ENCODE measurements at regions not wholly inside any gene's neighbourhood (a gene's known extent, or its start where the extent isn't known, plus 50 kb on each side); places are given as distances from the start of the nearest gene placed in this dataset.
"Not testable (repeated sequence)": the region's sequence is repeated elsewhere in the genome, so short reads cannot be mapped to it uniquely, and the experiment has no call there.

DNA sequence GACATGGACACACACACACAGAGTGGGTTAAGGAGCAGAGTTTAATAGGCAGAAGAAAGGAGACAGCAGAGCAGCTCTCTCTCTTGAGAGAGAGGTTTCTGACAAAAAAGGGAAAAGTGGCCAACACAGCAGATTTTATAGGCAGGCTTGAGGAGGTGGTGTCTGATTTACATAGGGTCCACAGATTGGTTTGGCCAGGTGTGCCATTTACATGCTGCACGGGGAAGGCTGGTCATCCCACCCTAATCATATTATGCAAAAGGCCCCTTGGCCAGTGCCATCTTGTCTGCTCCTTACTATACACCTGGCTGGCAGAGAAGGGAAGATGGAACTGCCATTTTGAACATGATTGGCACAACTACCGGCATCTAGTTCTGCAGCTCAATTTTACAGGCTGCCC lies 240.8 kb downstream of the NPR3 start:
- no peaks in the 10 kb centered on the region for H3K36me3 ChIP-seq (ENCODE audit: control insufficient read depth, insufficient read depth, low read length)
- no peak overlapping the region for H3K4me3 ChIP-seq (ENCODE audit: extremely low read depth, insufficient read depth, low read length, poor library complexity, severe bottlenecking)
- H3K9me3 ChIP-seq (ENCODE audit: control insufficient read depth, low read length) = no peaks in the 10 kb centered on the region
- no CpG with 5 or more reads among the region's 2 CpGs for WGBS, 2 experiments (ENCODE audit: insufficient coverage in 2 of 2)
- no peak overlapping the region for H3K27ac ChIP-seq (ENCODE audit: low read depth, low read length, severe bottlenecking)
- H3K4me1 ChIP-seq (ENCODE audit: control insufficient read depth, insufficient read depth, low read length, poor library complexity, severe bottlenecking) = no peaks in the 10 kb centered on the region

DNA sequence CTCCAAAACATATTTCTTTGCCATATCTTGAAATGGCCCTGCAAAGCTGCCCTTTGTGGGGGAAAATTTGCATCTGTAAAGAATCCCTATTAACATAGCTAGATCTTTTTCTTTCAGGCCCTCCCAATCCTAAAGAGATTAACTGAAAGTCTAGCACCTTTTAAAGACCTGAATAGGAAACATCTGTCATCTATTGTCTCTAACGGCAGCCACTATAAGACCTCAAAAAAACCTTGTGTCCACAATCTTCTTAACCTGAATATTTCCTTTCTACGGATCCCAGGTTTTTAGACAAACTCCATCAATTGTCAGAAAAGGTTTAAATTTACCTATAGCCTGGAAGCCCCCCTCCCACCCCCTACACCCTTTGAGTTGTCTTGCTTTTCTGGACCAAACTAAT lies 241.3 kb downstream of the NPR3 start:
- not testable (repeated sequence) for H3K4me1 ChIP-seq (ENCODE audit: control insufficient read depth, insufficient read depth, low read length, poor library complexity, severe bottlenecking); H3K4me3 ChIP-seq (ENCODE audit: extremely low read depth, insufficient read depth, low read length, poor library complexity, severe bottlenecking); H3K36me3 ChIP-seq (ENCODE audit: control insufficient read depth, insufficient read depth, low read length); H3K27ac ChIP-seq (ENCODE audit: low read depth, low read length, severe bottlenecking); H3K9me3 ChIP-seq (ENCODE audit: control insufficient read depth, low read length)
- WGBS, 2 experiments (ENCODE audit: insufficient coverage in 2 of 2) = 53 to 64% methylated on average over 2 of the region's 2 CpGs

DNA sequence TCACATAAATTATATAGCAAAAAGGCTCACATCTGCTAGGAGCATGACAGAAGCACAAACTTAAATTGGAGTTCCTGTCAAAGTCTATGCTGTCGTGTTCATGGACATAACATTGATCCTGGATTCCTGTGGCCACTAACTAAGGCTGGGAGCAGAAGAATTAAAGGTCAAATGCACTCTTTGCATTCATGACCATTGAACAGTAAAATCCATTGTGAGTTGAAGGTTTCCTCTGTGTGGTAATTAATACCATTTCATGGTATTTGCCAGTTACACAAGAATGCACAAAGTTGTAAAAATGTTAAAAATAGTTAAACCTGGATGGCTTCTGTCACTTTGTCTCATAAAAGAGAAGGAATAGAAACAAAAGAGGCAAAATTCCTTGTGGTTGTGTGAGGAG lies 242.6 kb downstream of the NPR3 start:
- H3K4me1 ChIP-seq (ENCODE audit: control insufficient read depth, insufficient read depth, low read length, poor library complexity, severe bottlenecking) = no peaks in the 10 kb centered on the region
- H3K9me3 ChIP-seq (ENCODE audit: control insufficient read depth, low read length) = no peaks in the 10 kb centered on the region
- no peak overlapping the region for H3K27ac ChIP-seq (ENCODE audit: low read depth, low read length, severe bottlenecking)
- 79 to 92% methylated on average over 1 of the region's 1 CpG for WGBS, 2 experiments (ENCODE audit: insufficient coverage in 2 of 2)
- no peaks in the 10 kb centered on the region for H3K36me3 ChIP-seq (ENCODE audit: control insufficient read depth, insufficient read depth, low read length)
- no peak overlapping the region for H3K4me3 ChIP-seq (ENCODE audit: extremely low read depth, insufficient read depth, low read length, poor library complexity, severe bottlenecking)

- no peaks in the 10 kb centered on the region for H3K36me3 ChIP-seq (ENCODE audit: control insufficient read depth, insufficient read depth, low read length)
- H3K27ac ChIP-seq (ENCODE audit: low read depth, low read length, severe bottlenecking) = no peak overlapping the region
- no peaks in the 10 kb centered on the region for H3K9me3 ChIP-seq (ENCODE audit: control insufficient read depth, low read length)
- no peak overlapping the region for H3K4me3 ChIP-seq (ENCODE audit: extremely low read depth, insufficient read depth, low read length, poor library complexity, severe bottlenecking)
- 60 to 100% methylated on average over 1 of the region's 1 CpG for WGBS, 2 experiments (ENCODE audit: insufficient coverage in 2 of 2)
- no peaks in the 10 kb centered on the region for H3K4me1 ChIP-seq (ENCODE audit: control insufficient read depth, insufficient read depth, low read length, poor library complexity, severe bottlenecking)
Observed at GRCh38 chr5:32955814-32956213, 244.7 kb downstream of the NPR3 start.

GRCh38 chr5:32960340-32961058 lies 249.4 kb downstream of the NPR3 start:
- Histone ChIP-seq H3K4me1 (ENCODE audit: control insufficient read depth, insufficient read depth, low read length, poor library complexity, severe bottlenecking) (peaks cover 6% of the 10 kb centered on the region), H3K4me3 (ENCODE audit: extremely low read depth, insufficient read depth, low read length, poor library complexity, severe bottlenecking) (no peak overlapping the region), H3K27ac (ENCODE audit: low read depth, low read length, severe bottlenecking) (no peak overlapping the region), H3K9me3 (ENCODE audit: control insufficient read depth, low read length) (no peaks in the 10 kb centered on the region), H3K36me3 (ENCODE audit: control insufficient read depth, insufficient read depth, low read length) (no peaks in the 10 kb centered on the region)
- 84 to 90% methylated on average over 2 of the region's 2 CpGs for WGBS, 2 experiments (ENCODE audit: insufficient coverage in 2 of 2)

DNA sequence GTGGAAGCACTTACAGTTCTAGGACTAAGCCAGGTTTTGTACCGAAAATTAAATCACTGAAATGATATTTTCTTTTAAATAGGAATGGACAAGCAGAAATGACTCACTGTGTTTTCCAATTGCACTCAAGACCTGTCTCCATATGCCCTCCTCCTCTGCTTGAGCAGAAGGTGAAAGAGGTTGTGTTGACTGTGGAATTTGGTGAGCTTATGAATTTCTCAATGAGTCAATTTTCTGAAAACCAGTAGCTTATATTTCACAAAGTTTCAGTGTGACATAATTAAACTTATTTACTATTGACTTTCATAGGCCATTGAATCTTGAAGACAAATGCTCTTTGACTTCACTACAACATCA lies 249.9 kb downstream of the NPR3 start:
- H3K27ac ChIP-seq (ENCODE audit: low read depth, low read length, severe bottlenecking) = no peak overlapping the region
- no peaks in the 10 kb centered on the region for H3K9me3 ChIP-seq (ENCODE audit: control insufficient read depth, low read length)
- WGBS, 2 experiments (ENCODE audit: insufficient coverage in 2 of 2) = no CpG with 5 or more reads among the region's 1 CpG
- peaks cover 6% of the 10 kb centered on the region for H3K4me1 ChIP-seq (ENCODE audit: control insufficient read depth, insufficient read depth, low read length, poor library complexity, severe bottlenecking)
- H3K4me3 ChIP-seq (ENCODE audit: extremely low read depth, insufficient read depth, low read length, poor library complexity, severe bottlenecking) = no peak overlapping the region
- no peaks in the 10 kb centered on the region for H3K36me3 ChIP-seq (ENCODE audit: control insufficient read depth, insufficient read depth, low read length)

DNA sequence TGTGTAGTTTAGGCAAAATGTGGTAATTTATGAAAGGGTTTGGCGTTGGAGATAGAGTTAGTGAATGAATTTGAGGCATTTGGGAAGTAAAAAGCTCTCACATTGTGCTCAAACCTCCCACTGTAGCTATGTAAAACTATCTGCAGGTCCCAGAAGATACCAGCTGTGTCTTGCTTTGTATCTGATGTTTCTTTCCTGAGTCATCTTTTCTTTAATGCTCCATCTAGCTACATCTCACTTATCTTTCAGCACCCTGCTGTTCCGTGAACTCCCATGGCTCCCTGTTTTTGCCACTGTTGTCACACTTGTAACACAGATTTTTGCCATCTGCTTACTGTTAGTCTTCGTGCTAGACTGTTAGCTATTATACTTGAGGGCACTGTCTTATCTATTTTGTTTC lies 253.1 kb downstream of the NPR3 start:
- Histone ChIP-seq H3K4me1 (ENCODE audit: control insufficient read depth, insufficient read depth, low read length, poor library complexity, severe bottlenecking) (peaks cover 6% of the 10 kb centered on the region), H3K36me3 (ENCODE audit: control insufficient read depth, insufficient read depth, low read length) (no peaks in the 10 kb centered on the region), H3K9me3 (ENCODE audit: control insufficient read depth, low read length) (no peaks in the 10 kb centered on the region), H3K27ac (ENCODE audit: low read depth, low read length, severe bottlenecking) (peak overlapping the region; percentile 36), H3K4me3 (ENCODE audit: extremely low read depth, insufficient read depth, low read length, poor library complexity, severe bottlenecking) (no peak overlapping the region)
- 10 to 75% methylated on average over 1 of the region's 3 CpGs for WGBS, 2 experiments (ENCODE audit: insufficient coverage in 2 of 2)

GRCh38 chr5:32973646-32974045 lies 262.5 kb downstream of the NPR3 start:
- H3K4me3 ChIP-seq (ENCODE audit: extremely low read depth, insufficient read depth, low read length, poor library complexity, severe bottlenecking) = no peak overlapping the region

GRCh38 chr5:32975656-32976375 lies 264.7 kb downstream of the NPR3 start:
- WGBS, 2 experiments (ENCODE audit: insufficient coverage in 2 of 2) = no CpG with 5 or more reads among the region's 1 CpG
- Histone ChIP-seq H3K4me1 (ENCODE audit: control insufficient read depth, insufficient read depth, low read length, poor library complexity, severe bottlenecking) (no peaks in the 10 kb centered on the region), H3K27ac (ENCODE audit: low read depth, low read length, severe bottlenecking) (no peak overlapping the region), H3K4me3 (ENCODE audit: extremely low read depth, insufficient read depth, low read length, poor library complexity, severe bottlenecking) (no peak overlapping the region), H3K9me3 (ENCODE audit: control insufficient read depth, low read length) (no peaks in the 10 kb centered on the region), H3K36me3 (ENCODE audit: control insufficient read depth, insufficient read depth, low read length) (no peaks in the 10 kb centered on the region)

More at GRCh38 chr5:32973646-32974045, 262.5 kb downstream of the NPR3 start:
- Histone ChIP-seq H3K36me3 (ENCODE audit: control insufficient read depth, insufficient read depth, low read length) (no peaks in the 10 kb centered on the region), H3K27ac (ENCODE audit: low read depth, low read length, severe bottlenecking) (no peak overlapping the region), H3K4me1 (ENCODE audit: control insufficient read depth, insufficient read depth, low read length, poor library complexity, severe bottlenecking) (no peaks in the 10 kb centered on the region), H3K9me3 (ENCODE audit: control insufficient read depth, low read length) (no peaks in the 10 kb centered on the region)

DNA sequence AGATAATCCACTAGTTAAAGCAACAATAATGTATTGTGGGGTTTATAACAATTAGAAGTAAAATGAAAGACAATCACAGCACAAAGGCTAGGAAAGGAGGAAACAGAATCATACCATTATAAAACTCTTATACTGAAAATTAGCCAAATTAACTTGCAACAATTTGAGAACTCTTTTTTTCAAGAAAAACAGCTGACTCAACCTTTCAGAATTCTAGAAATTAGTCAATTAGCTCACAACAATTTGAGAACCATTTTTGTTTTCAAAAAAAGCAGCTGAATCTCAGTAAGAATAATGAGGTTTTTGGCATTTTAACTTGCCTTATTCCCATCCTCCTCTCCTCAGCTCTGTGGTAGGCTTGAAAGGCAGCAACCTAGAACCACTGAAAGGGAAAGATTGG lies 269.9 kb downstream of the NPR3 start:
- H3K4me3 ChIP-seq (ENCODE audit: extremely low read depth, insufficient read depth, low read length, poor library complexity, severe bottlenecking) = no peak overlapping the region
- H3K27ac ChIP-seq (ENCODE audit: low read depth, low read length, severe bottlenecking) = no peak overlapping the region
- H3K9me3 ChIP-seq (ENCODE audit: control insufficient read depth, low read length) = no peaks in the 10 kb centered on the region
- H3K4me1 ChIP-seq (ENCODE audit: control insufficient read depth, insufficient read depth, low read length, poor library complexity, severe bottlenecking) = no peaks in the 10 kb centered on the region
- no peaks in the 10 kb centered on the region for H3K36me3 ChIP-seq (ENCODE audit: control insufficient read depth, insufficient read depth, low read length)

DNA sequence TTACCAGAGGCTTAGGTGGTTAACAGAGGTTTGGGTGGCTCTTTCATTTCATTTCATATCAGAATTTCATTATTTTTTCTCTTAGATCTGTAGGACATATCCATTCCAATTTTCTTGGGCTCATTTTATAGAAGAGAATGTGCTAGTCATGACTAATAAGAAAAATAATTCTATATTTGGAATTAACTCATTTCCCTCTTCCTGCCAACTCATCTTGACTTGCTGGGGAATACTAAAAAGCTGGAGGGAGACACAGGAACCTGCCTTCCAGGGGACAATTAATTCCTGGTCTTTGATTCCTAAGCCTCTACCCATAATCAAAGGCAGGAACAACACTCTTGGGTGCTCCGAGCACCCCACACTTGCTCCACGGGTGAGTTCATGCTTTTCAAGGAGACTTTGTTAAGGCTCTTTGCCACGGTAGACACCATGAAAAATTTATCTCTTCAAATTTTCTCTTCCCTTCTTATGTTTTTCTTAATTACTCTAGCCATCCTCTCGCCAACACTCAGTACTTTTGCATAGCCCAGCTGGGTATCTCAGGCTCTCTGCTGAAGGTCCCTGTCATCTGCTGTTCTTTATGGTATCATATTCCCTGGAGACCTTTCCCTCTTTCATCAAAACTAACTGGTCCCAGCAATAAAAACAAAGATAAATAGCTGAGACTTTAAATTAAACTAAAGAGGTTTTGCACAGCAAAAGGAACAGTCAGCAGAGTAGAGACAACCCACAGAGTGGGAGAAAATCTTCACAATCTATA lies 273.9 kb downstream of the NPR3 start:
- H3K9me3 ChIP-seq (ENCODE audit: control insufficient read depth, low read length) = no peaks in the 10 kb centered on the region
- 85 to 86% methylated on average over 4 of the region's 4 CpGs for WGBS, 2 experiments (ENCODE audit: insufficient coverage in 2 of 2)
- H3K27ac ChIP-seq (ENCODE audit: low read depth, low read length, severe bottlenecking) = no peak overlapping the region
- no peaks in the 10 kb centered on the region for H3K4me1 ChIP-seq (ENCODE audit: control insufficient read depth, insufficient read depth, low read length, poor library complexity, severe bottlenecking)
- no peak overlapping the region for H3K4me3 ChIP-seq (ENCODE audit: extremely low read depth, insufficient read depth, low read length, poor library complexity, severe bottlenecking)
- H3K36me3 ChIP-seq (ENCODE audit: control insufficient read depth, insufficient read depth, low read length) = no peaks in the 10 kb centered on the region

Measured in mesodermal cell (in vitro differentiated cells).